ENCODE measurements at regions not wholly inside any gene's neighbourhood (a gene's known extent, or its start where the extent isn't known, plus 50 kb on each side); places are given as distances from the start of the nearest gene placed in this dataset.

- Histone ChIP-seq H3K36me3 (ENCODE audit: control insufficient read depth in 2 of 2, extremely low read depth in 1 of 2, insufficient read depth in 2 of 2, low read length in 2 of 2) (no peaks in the 10 kb centered on the region), H3K4me3 (ENCODE audit: control insufficient read depth in 2 of 3, extremely low read depth in 1 of 3, insufficient read depth in 2 of 3, low read depth in 1 of 3, low read length in 3 of 3) (no peak overlapping the region), H3K9ac (ENCODE audit: control insufficient read depth, extremely low read depth, insufficient read depth, low read length) (no peak overlapping the region), H4K20me1 (ENCODE audit: control insufficient read depth, extremely low read depth, insufficient read depth, low read length) (peaks cover 11% of the 10 kb centered on the region), H3K9me3 (ENCODE audit: control insufficient read depth, low read depth, low read length) (no peaks in the 10 kb centered on the region), H3K27ac (ENCODE audit: control insufficient read depth, insufficient read depth, low read length) (no peak overlapping the region), H3K27me3 (ENCODE audit: control insufficient read depth, extremely low read depth, insufficient read depth, low read length) (peaks cover 99% of the 10 kb centered on the region), H3K79me2 (ENCODE audit: control insufficient read depth, insufficient read depth, low read length) (no peaks in the 10 kb centered on the region), H2AFZ (ENCODE audit: control insufficient read depth, low read length) (no peak overlapping the region), H3K4me2 (ENCODE audit: control insufficient read depth, extremely low read depth, insufficient read depth, low read depth, low read length) (no peak overlapping the region), H3K9me1 (ENCODE audit: control insufficient read depth, extremely low read depth, insufficient read depth, low read length) (no peaks in the 10 kb centered on the region), H3K4me1 (ENCODE audit: control insufficient read depth, extremely low read depth, insufficient read depth, low read length) (peaks cover 6% of the 10 kb centered on the region)
- FAIRE-seq: no peak
- TF ChIP-seq EZH2 (IDR thresholded peaks at IDR 0.05; ENCODE audit: low read length) (peak; percentile 29), CTCF (optimal IDR thresholded peaks at IDR 0.05 in 1 of 3, IDR thresholded peaks at IDR 0.05 in 1 of 3, conservative IDR thresholded peaks at IDR 0.05 in 1 of 3; ENCODE audit: extremely low read depth in 1 of 3, insufficient read depth in 2 of 3, low read length in 3 of 3) (no peak)
- no peak for DNase-seq (ENCODE audit: low read depth, low spot score)
- dilution Hi-C loops (cut with MboI; ENCODE audit: extremely low pct_ligation_motif_present, low sequenced_read_pairs): no loop called here
These were observed 78.7 kb upstream of the EN2 start for GRCh38 chr7:155378959-155379871.

- dilution Hi-C loops (cut with MboI; ENCODE audit: extremely low pct_ligation_motif_present, low sequenced_read_pairs): no loop called here
- Histone ChIP-seq H3K9me3 (ENCODE audit: control insufficient read depth, low read depth, low read length) (no peaks in the 10 kb centered on the region), H4K20me1 (ENCODE audit: control insufficient read depth, extremely low read depth, insufficient read depth, low read length) (peaks cover 11% of the 10 kb centered on the region), H3K79me2 (ENCODE audit: control insufficient read depth, insufficient read depth, low read length) (no peaks in the 10 kb centered on the region), H3K9ac (ENCODE audit: control insufficient read depth, extremely low read depth, insufficient read depth, low read length) (no peak overlapping the region), H3K27ac (ENCODE audit: control insufficient read depth, insufficient read depth, low read length) (no peak overlapping the region), H2AFZ (ENCODE audit: control insufficient read depth, low read length) (no peak overlapping the region), H3K4me3 (ENCODE audit: control insufficient read depth in 2 of 3, extremely low read depth in 1 of 3, insufficient read depth in 2 of 3, low read depth in 1 of 3, low read length in 3 of 3) (no peak overlapping the region), H3K36me3 (ENCODE audit: control insufficient read depth in 2 of 2, extremely low read depth in 1 of 2, insufficient read depth in 2 of 2, low read length in 2 of 2) (no peaks in the 10 kb centered on the region), H3K4me2 (ENCODE audit: control insufficient read depth, extremely low read depth, insufficient read depth, low read depth, low read length) (no peak overlapping the region), H3K27me3 (ENCODE audit: control insufficient read depth, extremely low read depth, insufficient read depth, low read length) (peaks cover 90% of the 10 kb centered on the region), H3K9me1 (ENCODE audit: control insufficient read depth, extremely low read depth, insufficient read depth, low read length) (no peaks in the 10 kb centered on the region), H3K4me1 (ENCODE audit: control insufficient read depth, extremely low read depth, insufficient read depth, low read length) (peaks cover 5% of the 10 kb centered on the region)
- DNase-seq (ENCODE audit: low read depth, low spot score): peak; percentile 42
- peak; percentile 77 to 89 (median 80) for TF ChIP-seq CTCF (optimal IDR thresholded peaks at IDR 0.05 in 1 of 3, IDR thresholded peaks at IDR 0.05 in 1 of 3, conservative IDR thresholded peaks at IDR 0.05 in 1 of 3; ENCODE audit: extremely low read depth in 1 of 3, insufficient read depth in 2 of 3, low read length in 3 of 3)
- peak; percentile 54 for TF ChIP-seq EZH2 (IDR thresholded peaks at IDR 0.05; ENCODE audit: low read length)
- FAIRE-seq: no peak
These were observed 77.6 kb upstream of the EN2 start for GRCh38 chr7:155380221-155380861.
